IMR-90 (cell line): ENCODE measurements at regions not wholly inside any gene's neighbourhood (a gene's known extent, or its start where the extent isn't known, plus 50 kb on each side); places are given as distances from the start of the nearest gene placed in this dataset.

Source experiments
- ATAC-seq: fragments of 200-7000 bp; cut with Tn5 transposase; 2 replicates; pipeline ENCODE4 v1.9.1; 2020; ENCODE audit warnings: low read depth, mild to moderate bottlenecking, moderate library complexity
- BruUV-seq: library from RNA; stranded (reverse); fragments of 400-500 nt; replicated peaks from 2 replicates; lab custom pipeline; 2021; lab: Mats Ljungman, UMichigan
- CTCF ChIA-PET: fragments of 300-600 bp; formaldehyde crosslinking; extraction: SDS; loops from one replicate; lab custom pipeline; 2021; ENCODE audit warnings: antibody characterized with exemption; lab: Yijun Ruan, JAX
- POLR2A ChIA-PET: fragments of 300-600 bp; sonication (Branson Sonifier 250); formaldehyde crosslinking; loops from one replicate; lab custom pipeline; 2022; ENCODE audit warnings: antibody characterized with exemption; ENCODE audit not compliant: unreplicated experiment; lab: Charles Lee
- DNase-seq: peaks from one replicate; pipeline ENCODE4 v3.0.0; 2013
- H2AFZ ChIP-seq: replicated peaks from 2 replicates; pipeline ENCODE3; 2013; ENCODE audit warnings: low read length, mild to moderate bottlenecking; ENCODE audit not compliant: poor library complexity
- H2AK5ac ChIP-seq: 2 replicates; pipeline ENCODE4 v1.6.1; 2013; ENCODE audit warnings: low read depth, low read length, inconsistent platforms
- H2AK9ac ChIP-seq: replicated peaks from 2 replicates; pipeline ENCODE3; 2013; ENCODE audit warnings: mild to moderate bottlenecking, low read depth, low read length, moderate library complexity; ENCODE audit not compliant: poor library complexity
- H2BK120ac ChIP-seq: 2 replicates; pipeline ENCODE4 v1.6.1; 2013; ENCODE audit warnings: low read depth, low read length, inconsistent platforms
- H2BK15ac ChIP-seq: 3 replicates; pipeline ENCODE4 v1.6.1; 2013; ENCODE audit warnings: low read depth, low read length, inconsistent platforms
- H2BK20ac ChIP-seq: 2 replicates; pipeline ENCODE4 v1.6.1; 2013; ENCODE audit warnings: low read depth, mild to moderate bottlenecking, inconsistent platforms, low read length, moderate library complexity
- H2BK5ac ChIP-seq: 2 replicates; pipeline ENCODE4 v1.6.1; 2013; ENCODE audit warnings: mild to moderate bottlenecking, low read depth, low read length, inconsistent platforms; ENCODE audit not compliant: poor library complexity, severe bottlenecking
- H3K14ac ChIP-seq: replicated peaks from 2 replicates; pipeline ENCODE4 v1.6.1; 2013; ENCODE audit warnings: low read depth, low read length, inconsistent platforms
- H3K18ac ChIP-seq: 2 replicates; pipeline ENCODE4 v1.6.1; 2013; ENCODE audit warnings: low read depth, low read length, control low read depth
- H3K23ac ChIP-seq: 2 replicates; pipeline ENCODE4 v1.6.1; 2013; ENCODE audit warnings: low read depth, low read length, inconsistent platforms
- H3K27ac ChIP-seq: 2 replicates; pipeline ENCODE4 v1.5.1; 2013; ENCODE audit warnings: mild to moderate bottlenecking, control low read depth, low read length; ENCODE audit not compliant: insufficient read depth
- H3K27me3 ChIP-seq: 2 replicates; pipeline ENCODE4 v1.6.1; 2013; ENCODE audit warnings: low read length; ENCODE audit not compliant: control insufficient read depth, insufficient read depth
- H3K36me3 ChIP-seq: 2 replicates; pipeline ENCODE4 v1.6.1; 2013; ENCODE audit warnings: low read length, mixed read lengths; ENCODE audit not compliant: control insufficient read depth, insufficient read depth
- H3K4ac ChIP-seq: 2 replicates; pipeline ENCODE4 v1.6.1; 2013; ENCODE audit warnings: low read depth, low read length, inconsistent platforms
- H3K4me1 ChIP-seq: 2 replicates; pipeline ENCODE4 v1.6.1; 2013; ENCODE audit warnings: low read length, mixed read lengths; ENCODE audit not compliant: control insufficient read depth, insufficient read depth
- H3K4me2 ChIP-seq: 2 replicates; pipeline ENCODE4 v1.6.1; 2013; ENCODE audit warnings: low read depth, mild to moderate bottlenecking, control low read depth, low read length, moderate library complexity
- H3K4me3 ChIP-seq: 2 replicates; pipeline ENCODE4 v1.5.1; 2013; ENCODE audit warnings: low read depth, mild to moderate bottlenecking, control low read depth, low read length, moderate library complexity; ENCODE audit not compliant: insufficient read depth
- H3K56ac ChIP-seq: 2 replicates; pipeline ENCODE4 v1.6.1; 2013; ENCODE audit warnings: low read length, inconsistent platforms; ENCODE audit not compliant: insufficient read depth; ENCODE audit errors: extremely low read depth
- H3K79me1 ChIP-seq, 2 experiments: 2 replicates each; pipeline ENCODE4 v1.6.1; 2013; ENCODE audit warnings: low read length in 2 of 2, inconsistent platforms in 1 of 2, low read depth in 1 of 2
- H3K9ac ChIP-seq: 2 replicates; pipeline ENCODE4 v1.6.1; 2013; ENCODE audit warnings: low read depth, low read length, control low read depth
- H3K9me1 ChIP-seq: 2 replicates; pipeline ENCODE4 v1.6.1; 2013; ENCODE audit warnings: low read length, inconsistent platforms; ENCODE audit not compliant: insufficient read depth
- H3K9me3 ChIP-seq: 2 replicates; pipeline ENCODE4 v1.6.1; 2013; ENCODE audit warnings: low read length; ENCODE audit not compliant: control insufficient read depth, insufficient read depth
- H4K20me1 ChIP-seq: 2 replicates; pipeline ENCODE4 v1.6.1; 2013; ENCODE audit warnings: low read length, inconsistent platforms; ENCODE audit not compliant: insufficient read depth
- H4K5ac ChIP-seq: 2 replicates; pipeline ENCODE4 v1.6.1; 2013; ENCODE audit warnings: mild to moderate bottlenecking, low read depth, low read length, control low read depth
- H4K8ac ChIP-seq, 2 experiments: 2 replicates each; pipeline ENCODE4 v1.6.1; 2013; ENCODE audit warnings: low read depth in 2 of 2, low read length in 2 of 2, control low read depth in 1 of 2, inconsistent platforms in 1 of 2
- H4K91ac ChIP-seq: 2 replicates; pipeline ENCODE4 v1.6.1; 2013; ENCODE audit warnings: low read depth, low read length, inconsistent platforms; ENCODE audit not compliant: insufficient read depth
- CEBPB ChIP-seq: IDR thresholded peaks from 2 replicates; pipeline ENCODE4 v1.6.1; 2012; ENCODE audit warnings: low read depth, low read length, improper control_type of control experiment
- CHD1 ChIP-seq: IDR thresholded peaks from 2 replicates; pipeline ENCODE4 v1.6.1; 2012; ENCODE audit warnings: low read depth, low read length, improper control_type of control experiment
- FOS ChIP-seq: fragments of 150-350 bp; IDR thresholded peaks from 2 replicates; pipeline ENCODE4 v1.6.1; 2016; ENCODE audit warnings: low read depth, low read length
- MAFK ChIP-seq: IDR thresholded peaks from 2 replicates; pipeline ENCODE4 v1.6.1; 2012; ENCODE audit warnings: low read depth, low read length, improper control_type of control experiment
- MAZ ChIP-seq: IDR thresholded peaks from 2 replicates; pipeline ENCODE4 v1.6.1; 2012; ENCODE audit warnings: low read depth, mild to moderate bottlenecking, low read length, improper control_type of control experiment, moderate library complexity, borderline replicate concordance
- MXI1 ChIP-seq: IDR thresholded peaks from 2 replicates; pipeline ENCODE4 v1.6.1; 2012; ENCODE audit warnings: low read depth, mild to moderate bottlenecking, low read length, moderate library complexity, borderline replicate concordance
- NFE2L2 ChIP-seq: fragments of 150-350 bp; IDR thresholded peaks from 2 replicates; pipeline ENCODE4 v1.6.1; 2016; ENCODE audit warnings: low read depth, mild to moderate bottlenecking, low read length
- POLR2A ChIP-seq: IDR thresholded peaks from 2 replicates; pipeline ENCODE4 v1.6.1; 2012; ENCODE audit warnings: mild to moderate bottlenecking, low read depth, low read length
- RAD21 ChIP-seq: IDR thresholded peaks from 2 replicates; pipeline ENCODE4 v1.6.1; 2012; ENCODE audit warnings: low read length, improper control_type of control experiment
- RCOR1 ChIP-seq: IDR thresholded peaks from 2 replicates; pipeline ENCODE4 v1.6.1; 2012; ENCODE audit warnings: mild to moderate bottlenecking, low read length, improper control_type of control experiment; ENCODE audit not compliant: insufficient replicate concordance
- RFX5 ChIP-seq: IDR thresholded peaks from 2 replicates; pipeline ENCODE4 v1.8.0; 2012; ENCODE audit warnings: low read depth, mild to moderate bottlenecking, low read length, moderate library complexity
- SMC3 ChIP-seq: fragments of 150-350 bp; IDR thresholded peaks from 2 replicates; pipeline ENCODE4 v1.6.1; 2016; ENCODE audit warnings: low read depth, mild to moderate bottlenecking, antibody characterized with exemption, low read length, moderate library complexity
- USF2 ChIP-seq: fragments of 150-350 bp; IDR thresholded peaks from 2 replicates; pipeline ENCODE4 v1.6.1; 2017; ENCODE audit warnings: mild to moderate bottlenecking, antibody characterized with exemption, low read length, low read depth
- WGBS, 2 experiments: methylation state at CpG; one replicate each; pipeline versions ENCODE4 v1.1.5 to v1.1.7; 2013; ENCODE audit warnings: missing lambda C conversion rate in 2 of 2; ENCODE audit not compliant: insufficient read length in 1 of 2; ENCODE audit errors: extremely low coverage in 2 of 2; 5-methylcytosine and 5-hydroxymethylcytosine counted together
- dilution Hi-C: fragments of 300-500 bp; cut with HindIII; formaldehyde crosslinking; loops from one replicate; pipeline ENCODE4 v1.14.3; 2018; ENCODE audit warnings: low sequenced_read_pairs; ENCODE audit not compliant: unreplicated experiment
- in situ Hi-C: fragments of 300-500 bp; cut with MboI; formaldehyde crosslinking; loops from 3 replicates; pipeline ENCODE4 v1.14.3; 2019; ENCODE audit warnings: low sequenced_read_pairs, inconsistent platforms, mixed read lengths
- intact Hi-C: fragments of 100-400 bp; cut with micrococcal nuclease; formaldehyde crosslinking; loops from 2 replicates; pipeline ENCODE4 v1.10.0; 2022
- TF ChIP-seq, protein P1 (sequence below): conservative IDR thresholded peaks from 2 replicates; pipeline ENCODE4 v1.5.1; 2012; ENCODE audit warnings: mild to moderate bottlenecking, low read depth, low read length, improper control_type of control experiment
- TF ChIP-seq, protein P2 (sequence below): fragments of 150-350 bp; IDR thresholded peaks from 2 replicates; pipeline ENCODE4 v1.6.1; 2016; ENCODE audit warnings: low read depth, mild to moderate bottlenecking, low read length, moderate library complexity, borderline replicate concordance

- H2BK20ac ChIP-seq = no peak overlapping the region
- intact Hi-C loops (no loop called here), in situ Hi-C loops (no loop called here), dilution Hi-C loops (no loop called here)
- H2BK15ac ChIP-seq = no peak overlapping the region
- no peaks in the 10 kb centered on the region for H4K20me1 ChIP-seq
- TF ChIP-seq MAZ (no peak), MXI1 (no peak), RCOR1 (no peak), NFE2L2 (no peak), CEBPB (no peak), CHD1 (no peak), USF2 (no peak), RFX5 (no peak), MAFK (no peak), SMC3 (no peak), POLR2A (no peak), RAD21 (no peak), FOS (no peak)
- TF ChIP-seq, protein P1, sequence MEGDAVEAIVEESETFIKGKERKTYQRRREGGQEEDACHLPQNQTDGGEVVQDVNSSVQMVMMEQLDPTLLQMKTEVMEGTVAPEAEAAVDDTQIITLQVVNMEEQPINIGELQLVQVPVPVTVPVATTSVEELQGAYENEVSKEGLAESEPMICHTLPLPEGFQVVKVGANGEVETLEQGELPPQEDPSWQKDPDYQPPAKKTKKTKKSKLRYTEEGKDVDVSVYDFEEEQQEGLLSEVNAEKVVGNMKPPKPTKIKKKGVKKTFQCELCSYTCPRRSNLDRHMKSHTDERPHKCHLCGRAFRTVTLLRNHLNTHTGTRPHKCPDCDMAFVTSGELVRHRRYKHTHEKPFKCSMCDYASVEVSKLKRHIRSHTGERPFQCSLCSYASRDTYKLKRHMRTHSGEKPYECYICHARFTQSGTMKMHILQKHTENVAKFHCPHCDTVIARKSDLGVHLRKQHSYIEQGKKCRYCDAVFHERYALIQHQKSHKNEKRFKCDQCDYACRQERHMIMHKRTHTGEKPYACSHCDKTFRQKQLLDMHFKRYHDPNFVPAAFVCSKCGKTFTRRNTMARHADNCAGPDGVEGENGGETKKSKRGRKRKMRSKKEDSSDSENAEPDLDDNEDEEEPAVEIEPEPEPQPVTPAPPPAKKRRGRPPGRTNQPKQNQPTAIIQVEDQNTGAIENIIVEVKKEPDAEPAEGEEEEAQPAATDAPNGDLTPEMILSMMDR = no peak
- TF ChIP-seq, protein P2, sequence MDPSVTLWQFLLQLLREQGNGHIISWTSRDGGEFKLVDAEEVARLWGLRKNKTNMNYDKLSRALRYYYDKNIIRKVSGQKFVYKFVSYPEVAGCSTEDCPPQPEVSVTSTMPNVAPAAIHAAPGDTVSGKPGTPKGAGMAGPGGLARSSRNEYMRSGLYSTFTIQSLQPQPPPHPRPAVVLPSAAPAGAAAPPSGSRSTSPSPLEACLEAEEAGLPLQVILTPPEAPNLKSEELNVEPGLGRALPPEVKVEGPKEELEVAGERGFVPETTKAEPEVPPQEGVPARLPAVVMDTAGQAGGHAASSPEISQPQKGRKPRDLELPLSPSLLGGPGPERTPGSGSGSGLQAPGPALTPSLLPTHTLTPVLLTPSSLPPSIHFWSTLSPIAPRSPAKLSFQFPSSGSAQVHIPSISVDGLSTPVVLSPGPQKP = no peak
- ChIA-PET CTCF (no interaction called here), POLR2A (no interaction called here)
- no peak overlapping the region for H2BK120ac ChIP-seq
- no peak overlapping the region for H3K4ac ChIP-seq
- H3K27ac ChIP-seq = no peak overlapping the region
- H3K23ac ChIP-seq = no peak overlapping the region
- no peak overlapping the region for H4K8ac ChIP-seq
- BruUV-seq = no TSS peak
- no peak overlapping the region for H3K56ac ChIP-seq
- H3K79me1 ChIP-seq = no peaks in the 10 kb centered on the region
- H2BK5ac ChIP-seq = no peak overlapping the region
- H4K5ac ChIP-seq = no peak overlapping the region
- no peaks in the 10 kb centered on the region for H3K27me3 ChIP-seq
- no peaks in the 10 kb centered on the region for H3K9me1 ChIP-seq
- H3K4me2 ChIP-seq = no peak overlapping the region
- no peak overlapping the region for H3K9ac ChIP-seq
- H3K36me3 ChIP-seq = no peaks in the 10 kb centered on the region
- ATAC-seq (no peak), DNase-seq (no peak)
- H4K91ac ChIP-seq = no peak overlapping the region
- H2AK9ac ChIP-seq = no peak overlapping the region
- H2AK5ac ChIP-seq = no peak overlapping the region
- no peak overlapping the region for H3K14ac ChIP-seq
- H2AFZ ChIP-seq = no peak overlapping the region
- 0 out of 2 replicates have a peak, but pooled peaks cover under 1% of the 10 kb centered on the region for H3K9me3 ChIP-seq
- H3K4me1 ChIP-seq = no peaks in the 10 kb centered on the region
- no peak overlapping the region for H3K18ac ChIP-seq
- no CpG with 5 or more reads among the region's 5 CpGs for WGBS, 2 experiments
- H3K4me3 ChIP-seq = no peak overlapping the region
Measured at GRCh38 chrX:95622200-95622599, 1062.4 kb upstream of the DIAPH2 start.
